ENCODE measurements at regions not wholly inside any gene's neighbourhood (a gene's known extent, or its start where the extent isn't known, plus 50 kb on each side); places are given as distances from the start of the nearest gene placed in this dataset.

- Mint-ChIP-seq H3K27me3 (peaks cover 5 to 15% (median 8%) of the 10 kb centered on the region in 5 donors), H3K36me3 (peaks cover 0 to under 1% (median 0%) of the 10 kb centered on the region in 5 donors), H3K4me3 (no peak overlapping the region), H3K27ac (peak overlapping the region in 1 of 9 donors; percentile 46), H3K4me1 (peaks cover 0 to 9% (median 0%) of the 10 kb centered on the region in 7 donors), H3K9me3 (peaks cover 0 to 8% (median 0%) of the 10 kb centered on the region in 11 donors)
- H3K27me3 ChIP-seq (ENCODE audit: control insufficient read depth in 2 of 2, insufficient read depth in 2 of 2, low read length in 2 of 2), result no peaks in the 10 kb centered on the region
- peak; percentile 89 for ATAC-seq
- H3K4me1 ChIP-seq (ENCODE audit: control insufficient read depth in 2 of 2, insufficient read depth in 2 of 2, low read length in 2 of 2), result no peaks in the 10 kb centered on the region
- intact Hi-C loops (cut with micrococcal nuclease), result no loop called here
- no peak overlapping the region for H3K27ac ChIP-seq (ENCODE audit: low read depth, low read length)
- no peak overlapping the region for H3K4me3 ChIP-seq (ENCODE audit: low read length)
- no peaks in the 10 kb centered on the region for H3K36me3 ChIP-seq (ENCODE audit: control insufficient read depth in 2 of 3, insufficient read depth in 3 of 3, low read length in 3 of 3)
- ChIA-PET POLR2A (no interaction called here), CTCF (interaction anchor here (0.7 kb wide), 1 partner anchor 39 kb away, joined by 4 read pairs; no protein-coding TSS in a partner anchor)
- no peaks in the 10 kb centered on the region for H3K9me3 ChIP-seq (ENCODE audit: control insufficient read depth in 2 of 3, low read length in 3 of 3)
- no peak for DNase-seq
These were observed 92.3 kb downstream of the SPRY1 start for GRCh38 chr4:123488916-123489315.

- no peaks in the 10 kb centered on the region for H3K27me3 ChIP-seq (ENCODE audit: control insufficient read depth in 2 of 2, insufficient read depth in 2 of 2, low read length in 2 of 2)
- no peak overlapping the region for H3K4me3 ChIP-seq (ENCODE audit: low read length)
- no peak overlapping the region for H3K4me3 Mint-ChIP-seq
- peaks cover 14 to 40% (median 23%) of the 10 kb centered on the region in 5 donors for H3K27me3 Mint-ChIP-seq
- peaks cover 0 to 5% (median 0%) of the 10 kb centered on the region in 5 donors for H3K36me3 Mint-ChIP-seq
- ATAC-seq, result peak; percentile 38
- no peak for DNase-seq
- no peaks in the 10 kb centered on the region for H3K4me1 ChIP-seq (ENCODE audit: control insufficient read depth in 2 of 2, insufficient read depth in 2 of 2, low read length in 2 of 2)
- no peaks in the 10 kb centered on the region for H3K9me3 ChIP-seq (ENCODE audit: control insufficient read depth in 2 of 3, low read length in 3 of 3)
- no peak overlapping the region for H3K27ac ChIP-seq (ENCODE audit: low read depth, low read length)
- H3K4me1 Mint-ChIP-seq, result no peaks in the 10 kb centered on the region
- CTCF ChIA-PET, result no interaction called here
- no peaks in the 10 kb centered on the region for H3K36me3 ChIP-seq (ENCODE audit: control insufficient read depth in 2 of 3, insufficient read depth in 3 of 3, low read length in 3 of 3)
- no peak overlapping the region for H3K27ac Mint-ChIP-seq
- intact Hi-C loops (cut with micrococcal nuclease), result no loop called here
- POLR2A ChIA-PET, result no interaction called here
- H3K9me3 Mint-ChIP-seq, result peaks cover 0 to 8% (median 2%) of the 10 kb centered on the region in 11 donors
These were observed 98.9 kb downstream of the SPRY1 start for GRCh38 chr4:123495530-123495929.

- Mint-ChIP-seq H3K4me1 (no peaks in the 10 kb centered on the region), H3K27me3 (peaks cover 14 to 40% (median 23%) of the 10 kb centered on the region in 5 donors), H3K36me3 (peaks cover 0 to 6% (median 0%) of the 10 kb centered on the region in 5 donors), H3K4me3 (no peak overlapping the region), H3K27ac (no peak overlapping the region), H3K9me3 (peaks cover 0 to 8% (median 2%) of the 10 kb centered on the region in 11 donors)
- ATAC-seq (no peak), DNase-seq (no peak)
- CTCF ChIA-PET, result no interaction called here
- H3K36me3 ChIP-seq (ENCODE audit: control insufficient read depth in 2 of 3, insufficient read depth in 3 of 3, low read length in 3 of 3), result no peaks in the 10 kb centered on the region
- no peaks in the 10 kb centered on the region for H3K9me3 ChIP-seq (ENCODE audit: control insufficient read depth in 2 of 3, low read length in 3 of 3)
- H3K4me3 ChIP-seq (ENCODE audit: low read length), result no peak overlapping the region
- POLR2A ChIA-PET, result no interaction called here
- no peak overlapping the region for H3K27ac ChIP-seq (ENCODE audit: low read depth, low read length)
- H3K4me1 ChIP-seq (ENCODE audit: control insufficient read depth in 2 of 2, insufficient read depth in 2 of 2, low read length in 2 of 2), result no peaks in the 10 kb centered on the region
- no peaks in the 10 kb centered on the region for H3K27me3 ChIP-seq (ENCODE audit: control insufficient read depth in 2 of 2, insufficient read depth in 2 of 2, low read length in 2 of 2)
- intact Hi-C loops (cut with micrococcal nuclease), result no loop called here
These were observed 99.8 kb downstream of the SPRY1 start for GRCh38 chr4:123496421-123496820.

- no peaks in the 10 kb centered on the region for H3K36me3 ChIP-seq (ENCODE audit: control insufficient read depth in 2 of 3, insufficient read depth in 3 of 3, low read length in 3 of 3)
- no peaks in the 10 kb centered on the region for H3K4me1 Mint-ChIP-seq
- H3K27me3 Mint-ChIP-seq, result peaks cover 16 to 45% (median 24%) of the 10 kb centered on the region in 5 donors
- H3K9me3 ChIP-seq (ENCODE audit: control insufficient read depth in 2 of 3, low read length in 3 of 3), result no peaks in the 10 kb centered on the region
- intact Hi-C loops (cut with micrococcal nuclease), result no loop called here
- no peak overlapping the region for H3K4me3 ChIP-seq (ENCODE audit: low read length)
- no peak overlapping the region for H3K27ac ChIP-seq (ENCODE audit: low read depth, low read length)
- DNase-seq (no peak), ATAC-seq (no peak)
- H3K4me3 Mint-ChIP-seq, result no peak overlapping the region
- H3K27ac Mint-ChIP-seq, result no peak overlapping the region
- H3K27me3 ChIP-seq (ENCODE audit: control insufficient read depth in 2 of 2, insufficient read depth in 2 of 2, low read length in 2 of 2), result no peaks in the 10 kb centered on the region
- no peaks in the 10 kb centered on the region for H3K4me1 ChIP-seq (ENCODE audit: control insufficient read depth in 2 of 2, insufficient read depth in 2 of 2, low read length in 2 of 2)
- POLR2A ChIA-PET, result no interaction called here
- peaks cover 0 to 6% (median 0%) of the 10 kb centered on the region in 5 donors for H3K36me3 Mint-ChIP-seq
- H3K9me3 Mint-ChIP-seq, result peaks cover 0 to 7% (median 2%) of the 10 kb centered on the region in 11 donors
- CTCF ChIA-PET, result no interaction called here
These were observed 100.7 kb downstream of the SPRY1 start for GRCh38 chr4:123497340-123497739.

- Mint-ChIP-seq H3K27me3 (peaks cover 28 to 53% (median 32%) of the 10 kb centered on the region in 5 donors), H3K9me3 (peaks cover 0 to 3% (median 0%) of the 10 kb centered on the region in 11 donors), H3K27ac (no peak overlapping the region), H3K36me3 (peaks cover 0 to 3% (median 0%) of the 10 kb centered on the region in 5 donors), H3K4me1 (peaks cover 0 to 12% (median 10%) of the 10 kb centered on the region in 7 donors), H3K4me3 (no peak overlapping the region)
- DNase-seq, result no peak
- H3K27ac ChIP-seq (ENCODE audit: low read depth, low read length), result no peak overlapping the region
- POLR2A ChIA-PET, result no interaction called here
- no peak for ATAC-seq
- no peaks in the 10 kb centered on the region for H3K27me3 ChIP-seq (ENCODE audit: control insufficient read depth in 2 of 2, insufficient read depth in 2 of 2, low read length in 2 of 2)
- intact Hi-C loops (cut with micrococcal nuclease), result no loop called here
- H3K4me3 ChIP-seq (ENCODE audit: low read length), result no peak overlapping the region
- H3K36me3 ChIP-seq (ENCODE audit: control insufficient read depth in 2 of 3, insufficient read depth in 3 of 3, low read length in 3 of 3), result no peaks in the 10 kb centered on the region
- no peaks in the 10 kb centered on the region for H3K4me1 ChIP-seq (ENCODE audit: control insufficient read depth in 2 of 2, insufficient read depth in 2 of 2, low read length in 2 of 2)
- CTCF ChIA-PET, result interaction anchor here (0.6 kb wide), 1 partner anchor 67 kb away, joined by 3 read pairs; no protein-coding TSS in a partner anchor
- no peaks in the 10 kb centered on the region for H3K9me3 ChIP-seq (ENCODE audit: control insufficient read depth in 2 of 3, low read length in 3 of 3)
These were observed 105.1 kb downstream of the SPRY1 start for GRCh38 chr4:123501733-123502132.

- ChIA-PET POLR2A (no interaction called here), CTCF (no interaction called here)
- no peak overlapping the region for H3K27ac ChIP-seq (ENCODE audit: low read depth, low read length)
- H3K36me3 ChIP-seq (ENCODE audit: control insufficient read depth in 2 of 3, insufficient read depth in 3 of 3, low read length in 3 of 3), result no peaks in the 10 kb centered on the region
- H3K9me3 ChIP-seq (ENCODE audit: control insufficient read depth in 2 of 3, low read length in 3 of 3), result no peaks in the 10 kb centered on the region
- Mint-ChIP-seq H3K4me1 (peaks cover 0 to 12% (median 10%) of the 10 kb centered on the region in 7 donors), H3K4me3 (no peak overlapping the region), H3K36me3 (peaks cover 0 to 3% (median 0%) of the 10 kb centered on the region in 5 donors), H3K27ac (no peak overlapping the region), H3K27me3 (peaks cover 34 to 53% (median 46%) of the 10 kb centered on the region in 5 donors), H3K9me3 (peaks cover 0 to 3% (median 0%) of the 10 kb centered on the region in 11 donors)
- H3K27me3 ChIP-seq (ENCODE audit: control insufficient read depth in 2 of 2, insufficient read depth in 2 of 2, low read length in 2 of 2), result no peaks in the 10 kb centered on the region
- intact Hi-C loops (cut with micrococcal nuclease), result no loop called here
- H3K4me3 ChIP-seq (ENCODE audit: low read length), result no peak overlapping the region
- ATAC-seq (no peak), DNase-seq (no peak)
- no peaks in the 10 kb centered on the region for H3K4me1 ChIP-seq (ENCODE audit: control insufficient read depth in 2 of 2, insufficient read depth in 2 of 2, low read length in 2 of 2)
These were observed 107.2 kb downstream of the SPRY1 start for GRCh38 chr4:123503698-123504363.

All from naive thymus-derived CD4-positive, alpha-beta T cell (primary cell).